ENCODE measurements at regions not wholly inside any gene's neighbourhood (a gene's known extent, or its start where the extent isn't known, plus 50 kb on each side); places are given as distances from the start of the nearest gene placed in this dataset.
A peak's percentile ranks its signal among the peaks of the same experiment; 100 is the strongest.

- no peak for DNase-seq
Observed at GRCh38 chr10:88136712-88137111, 273.3 kb downstream of the PTEN start.

GRCh38 chr10:88138319-88138848 is 275.0 kb downstream of the PTEN start:
- no peak for DNase-seq

- DNase-seq: no peak
Observed at GRCh38 chr10:88147000-88147798, 283.8 kb downstream of the PTEN start.

- DNase-seq: no peak
Observed at GRCh38 chr10:88149906-88150305, 286.5 kb downstream of the PTEN start.

- DNase-seq: no peak
Observed at GRCh38 chr10:88150339-88150738, 286.9 kb downstream of the PTEN start.

- peak; percentile 46 for DNase-seq
Observed at GRCh38 chr10:88152728-88153133, 289.3 kb downstream of the PTEN start.

GRCh38 chr10:88154596-88155250 is 291.3 kb downstream of the PTEN start:
- no peak for DNase-seq

GRCh38 chr10:88156341-88156740 is 292.9 kb downstream of the PTEN start:
- DNase-seq: no peak

- no peak for DNase-seq
Observed at GRCh38 chr10:88157981-88158465, 294.6 kb downstream of the PTEN start.

- no peak for DNase-seq
Observed at GRCh38 chr10:88158526-88159122, 295.2 kb downstream of the PTEN start.

GRCh38 chr10:88159127-88159829 is 295.9 kb downstream of the PTEN start:
- DNase-seq: no peak

GRCh38 chr10:88161070-88161469 is 297.6 kb downstream of the PTEN start:
- DNase-seq: no peak

- DNase-seq: no peak
Observed at GRCh38 chr10:88161756-88162155, 298.3 kb downstream of the PTEN start.

GRCh38 chr10:88162852-88163251 is 299.4 kb downstream of the PTEN start:
- DNase-seq: no peak

GRCh38 chr10:88163572-88163971 is 300.1 kb downstream of the PTEN start:
- DNase-seq: no peak

- no peak for DNase-seq
Observed at GRCh38 chr10:88164471-88164870, 301.0 kb downstream of the PTEN start.

- DNase-seq: no peak
Observed at GRCh38 chr10:88165849-88166271, 302.4 kb downstream of the PTEN start.

GRCh38 chr10:88168171-88169036 is 305.0 kb downstream of the PTEN start:
- DNase-seq: no peak

GRCh38 chr10:88169037-88169319 is 305.6 kb downstream of the PTEN start:
- no peak for DNase-seq

- DNase-seq: no peak
Observed at GRCh38 chr10:88170628-88171027, 307.2 kb downstream of the PTEN start.

GRCh38 chr10:88172159-88172558 is 308.7 kb downstream of the PTEN start:
- no peak for DNase-seq

GRCh38 chr10:88174391-88174790 is 311.0 kb downstream of the PTEN start:
- DNase-seq: no peak

Measured in activated naive CD4-positive, alpha-beta T cell treated with anti-CD3 and anti-CD28 coated beads, Interleukin-2, amount 50 U/mL, for 16 hours (primary cell).